ENCODE measurements at regions not wholly inside any gene's neighbourhood (a gene's known extent, or its start where the extent isn't known, plus 50 kb on each side); places are given as distances from the start of the nearest gene placed in this dataset.

DNA sequence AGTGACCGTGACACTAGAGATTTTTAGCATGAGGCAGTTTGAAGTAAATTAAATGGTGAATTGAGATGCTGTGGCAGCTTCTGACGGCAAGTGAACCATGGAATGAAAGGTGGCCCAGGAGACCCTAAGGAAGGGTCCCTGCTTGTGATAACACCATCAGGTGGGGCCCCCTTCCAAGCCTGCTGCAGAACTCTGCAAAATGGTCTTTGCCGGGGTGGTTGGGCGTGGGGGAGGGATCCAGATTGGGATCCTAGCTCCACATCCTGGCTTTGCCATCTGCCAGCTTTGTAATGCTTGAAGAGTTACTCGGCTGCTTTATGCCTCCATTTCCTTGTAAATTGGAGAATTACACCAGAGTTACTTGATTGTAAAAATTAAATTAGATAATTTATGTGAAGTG, 222.6 kb upstream of the NFE2L3 start:
- TF ChIP-seq, protein P1, sequence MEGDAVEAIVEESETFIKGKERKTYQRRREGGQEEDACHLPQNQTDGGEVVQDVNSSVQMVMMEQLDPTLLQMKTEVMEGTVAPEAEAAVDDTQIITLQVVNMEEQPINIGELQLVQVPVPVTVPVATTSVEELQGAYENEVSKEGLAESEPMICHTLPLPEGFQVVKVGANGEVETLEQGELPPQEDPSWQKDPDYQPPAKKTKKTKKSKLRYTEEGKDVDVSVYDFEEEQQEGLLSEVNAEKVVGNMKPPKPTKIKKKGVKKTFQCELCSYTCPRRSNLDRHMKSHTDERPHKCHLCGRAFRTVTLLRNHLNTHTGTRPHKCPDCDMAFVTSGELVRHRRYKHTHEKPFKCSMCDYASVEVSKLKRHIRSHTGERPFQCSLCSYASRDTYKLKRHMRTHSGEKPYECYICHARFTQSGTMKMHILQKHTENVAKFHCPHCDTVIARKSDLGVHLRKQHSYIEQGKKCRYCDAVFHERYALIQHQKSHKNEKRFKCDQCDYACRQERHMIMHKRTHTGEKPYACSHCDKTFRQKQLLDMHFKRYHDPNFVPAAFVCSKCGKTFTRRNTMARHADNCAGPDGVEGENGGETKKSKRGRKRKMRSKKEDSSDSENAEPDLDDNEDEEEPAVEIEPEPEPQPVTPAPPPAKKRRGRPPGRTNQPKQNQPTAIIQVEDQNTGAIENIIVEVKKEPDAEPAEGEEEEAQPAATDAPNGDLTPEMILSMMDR (IDR thresholded peaks at IDR 0.05): no peak
- no peak for TF ChIP-seq POLR2A (IDR thresholded peaks at IDR 0.05)

Measured in Peyer's patch (tissue), 4 donors.